D341Med (cell line): ENCODE measurements at regions not wholly inside any gene's neighbourhood (a gene's known extent, or its start where the extent isn't known, plus 50 kb on each side); places are given as distances from the start of the nearest gene placed in this dataset.
"Not testable (repeated sequence)": the region's sequence is repeated elsewhere in the genome, so short reads cannot be mapped to it uniquely, and the experiment has no call there.

ENCODE experiments used
- DNase-seq: peaks from one replicate; pipeline ENCODE4 v3.0.0; 2012; ENCODE audit warnings: low spot score

DNA sequence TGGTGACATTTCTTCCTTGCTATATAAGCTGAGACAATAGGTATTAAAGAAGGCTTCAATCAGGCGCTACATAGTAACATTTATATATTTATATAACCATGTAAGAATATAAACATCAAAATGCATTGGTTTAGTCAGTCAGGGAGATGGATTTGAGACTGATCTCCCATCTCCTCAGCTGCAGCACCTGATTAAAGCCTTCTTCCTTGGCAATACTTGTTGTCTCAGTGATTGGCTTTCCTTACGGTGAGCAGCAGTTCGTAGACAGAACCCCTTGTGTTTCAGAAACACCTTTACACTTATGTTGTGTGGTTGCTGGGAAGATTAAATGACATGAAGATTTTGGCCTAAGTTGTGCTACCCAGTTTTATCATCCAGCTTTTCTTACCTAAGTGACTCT, 323.3 kb upstream of the DUSP10 start:
- DNase-seq, result no peak

DNA sequence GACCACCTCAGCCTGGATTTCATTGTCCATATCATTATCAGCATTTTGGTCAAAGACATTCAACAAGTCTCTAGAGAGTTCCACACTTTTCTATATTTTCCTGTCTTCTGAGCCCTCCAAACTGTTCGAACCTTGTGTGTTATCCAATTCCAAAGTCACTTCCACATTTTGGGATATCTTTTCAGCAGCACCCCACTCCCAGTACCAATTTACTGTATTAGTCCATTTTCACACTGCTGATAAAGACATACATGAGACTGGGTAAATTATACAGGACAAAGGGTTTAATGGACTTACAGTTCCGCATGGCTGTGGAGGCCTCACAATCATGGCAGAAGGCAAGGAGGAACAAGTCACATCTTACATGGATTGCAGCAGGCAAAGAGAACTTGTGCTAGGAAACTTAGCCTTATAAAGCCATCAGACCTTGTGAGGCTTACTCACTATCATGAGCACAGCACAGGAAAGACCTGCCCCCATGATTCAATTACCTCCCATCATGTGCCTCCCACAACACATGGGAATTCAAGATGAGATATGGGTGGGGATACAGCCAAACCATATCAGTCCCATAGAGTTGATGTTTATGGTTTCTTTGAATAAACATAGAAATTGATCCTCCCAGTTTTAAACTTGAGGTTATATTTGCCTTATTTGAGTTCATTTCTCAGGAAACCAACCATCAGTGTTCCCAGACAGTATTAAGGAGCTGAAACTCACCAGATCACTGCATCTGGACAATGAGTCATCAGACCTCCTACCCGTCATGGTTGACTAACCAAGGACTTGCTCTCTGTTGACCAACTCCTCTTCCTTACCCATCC, 322.7 kb upstream of the DUSP10 start:
- no peak for DNase-seq

DNA sequence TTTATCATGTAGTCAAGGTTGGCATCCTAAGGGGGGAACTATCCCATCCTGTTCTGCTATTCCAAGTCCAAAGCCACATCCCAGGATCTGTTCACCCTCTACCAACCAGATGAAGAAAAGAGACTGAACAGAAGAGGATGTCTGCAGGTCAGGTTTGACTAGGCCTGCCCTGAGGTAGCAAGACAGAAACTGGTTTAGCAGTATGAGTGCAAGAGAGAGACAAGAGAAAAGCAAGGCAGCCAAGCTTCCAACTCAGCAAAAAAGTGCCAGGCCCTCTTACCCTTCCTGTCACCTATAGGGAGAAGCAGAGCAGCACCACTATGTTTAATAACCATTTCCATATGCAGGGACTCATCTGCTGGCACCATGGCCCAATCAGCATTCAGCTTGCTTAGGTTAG, 320.8 kb upstream of the DUSP10 start:
- no peak for DNase-seq

DNA sequence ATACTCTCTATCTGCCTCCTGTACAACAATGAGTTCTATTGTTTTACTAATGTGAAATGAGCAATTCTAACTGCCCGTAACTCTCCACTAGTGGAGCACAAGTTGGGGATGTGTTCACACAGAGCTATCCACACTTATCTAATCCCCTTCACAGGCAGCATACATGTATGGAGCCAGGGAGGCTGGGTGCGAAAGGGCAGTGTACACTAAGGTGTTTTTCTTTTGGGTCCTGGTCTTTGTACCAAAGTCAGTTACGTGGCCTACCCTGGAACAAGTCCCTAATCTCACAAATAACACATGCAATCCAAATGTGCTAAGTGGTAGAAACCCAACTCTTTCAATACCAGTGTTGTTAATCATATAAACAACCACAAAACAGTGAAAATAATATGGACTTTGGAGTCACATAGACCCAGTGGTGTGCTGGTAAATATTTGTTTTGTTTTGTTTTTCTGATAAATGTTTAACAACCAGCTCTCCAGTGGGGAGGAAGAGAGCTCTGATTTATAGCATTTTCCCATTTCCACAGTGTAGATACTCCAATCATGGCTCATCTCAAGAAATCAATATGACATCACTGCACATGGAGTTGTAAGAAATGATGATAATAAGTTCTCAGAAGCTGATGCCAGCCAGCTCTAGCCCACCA, 319.9 kb upstream of the DUSP10 start:
- DNase-seq, result no peak

DNA sequence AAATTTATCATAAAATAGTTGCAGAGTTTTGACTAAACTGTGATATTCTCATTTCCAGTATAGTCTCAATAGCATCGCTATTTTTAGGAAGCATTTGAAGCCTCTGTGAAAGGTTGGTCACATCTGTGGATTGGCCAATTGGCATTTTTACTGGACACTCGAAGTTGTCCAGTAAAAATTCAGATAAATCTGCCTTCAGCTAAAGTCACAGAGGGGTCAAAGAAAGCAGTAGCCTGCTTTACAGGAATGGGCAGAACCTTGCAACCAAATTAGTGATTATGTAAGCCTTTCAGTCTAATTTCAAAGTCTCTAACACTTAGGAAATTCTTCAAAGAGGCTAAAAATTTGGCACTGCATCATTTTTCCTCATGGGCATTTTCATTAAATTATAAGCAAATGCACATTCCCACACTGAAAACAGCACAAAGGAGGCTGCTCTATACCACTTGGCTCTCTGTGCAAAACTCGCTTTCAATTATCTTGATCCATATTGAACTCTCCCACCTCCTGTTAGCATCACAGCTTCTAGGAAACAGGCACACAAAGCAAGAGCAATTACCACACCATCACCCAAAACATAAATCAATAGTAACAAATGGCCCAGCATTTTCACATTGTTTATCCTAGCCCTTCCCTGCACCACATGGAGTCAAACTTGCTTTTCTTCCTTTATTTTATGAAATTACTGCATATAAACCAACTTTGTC, 318.5 kb upstream of the DUSP10 start:
- DNase-seq, result no peak

DNA sequence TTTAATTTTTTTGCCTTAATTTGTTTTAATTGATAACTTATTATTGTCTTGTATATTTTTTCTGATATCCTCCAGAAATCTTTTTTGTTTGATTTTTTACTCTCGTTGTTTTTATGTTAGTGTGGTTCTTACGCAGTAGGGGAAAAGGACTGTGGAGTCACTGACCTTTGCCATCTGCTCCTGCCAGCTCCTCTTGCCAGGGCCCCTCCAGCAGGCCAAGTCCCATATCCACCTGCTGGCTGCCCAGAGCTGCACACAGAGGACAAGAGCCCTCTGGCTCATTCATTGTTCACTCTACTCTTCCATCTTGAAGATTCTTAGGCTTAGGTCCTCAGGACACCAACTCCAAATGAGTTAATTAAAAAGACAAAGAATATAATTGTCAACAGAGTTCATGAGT, 316.4 kb upstream of the DUSP10 start:
- no peak for DNase-seq

DNA sequence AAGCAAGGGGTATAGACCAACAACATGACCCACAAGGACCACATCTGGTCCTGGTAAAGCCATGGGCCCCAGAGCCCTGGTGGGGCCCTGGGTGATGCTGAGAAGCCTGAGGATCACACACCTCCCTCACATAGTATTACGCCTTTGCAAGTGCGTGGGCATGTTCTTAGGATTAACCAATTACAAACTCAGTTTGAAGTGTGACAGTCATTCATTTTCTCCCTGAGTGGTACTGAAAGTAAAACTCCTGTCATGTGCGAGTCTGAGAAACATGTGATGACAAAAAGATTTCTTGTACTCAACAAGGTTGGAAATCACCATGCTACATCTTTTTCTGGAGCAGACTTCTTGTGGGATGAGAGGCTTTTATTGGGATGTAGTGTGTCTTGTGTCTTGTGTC, 315.3 kb upstream of the DUSP10 start:
- no peak for DNase-seq

DNA sequence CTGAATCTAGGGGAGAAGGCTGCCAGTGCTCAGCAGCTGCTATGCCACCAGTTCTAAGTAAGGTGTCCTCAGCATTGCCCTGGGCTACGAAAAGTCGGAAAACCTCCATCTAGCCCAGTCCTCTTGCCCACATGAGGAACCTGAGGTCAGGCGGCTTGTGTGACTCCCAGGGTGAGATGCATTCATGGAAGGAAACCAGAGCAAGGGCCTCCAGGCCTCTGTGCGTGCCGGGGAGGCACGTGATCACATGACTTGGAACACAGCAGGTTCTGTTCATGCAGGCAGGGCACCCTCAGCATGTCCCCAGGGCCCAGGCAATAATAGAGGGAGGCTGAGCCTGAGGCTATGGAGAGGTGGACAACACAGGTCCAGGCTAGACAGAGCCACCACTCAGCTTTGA, 312.5 kb upstream of the DUSP10 start:
- DNase-seq, result no peak

DNA sequence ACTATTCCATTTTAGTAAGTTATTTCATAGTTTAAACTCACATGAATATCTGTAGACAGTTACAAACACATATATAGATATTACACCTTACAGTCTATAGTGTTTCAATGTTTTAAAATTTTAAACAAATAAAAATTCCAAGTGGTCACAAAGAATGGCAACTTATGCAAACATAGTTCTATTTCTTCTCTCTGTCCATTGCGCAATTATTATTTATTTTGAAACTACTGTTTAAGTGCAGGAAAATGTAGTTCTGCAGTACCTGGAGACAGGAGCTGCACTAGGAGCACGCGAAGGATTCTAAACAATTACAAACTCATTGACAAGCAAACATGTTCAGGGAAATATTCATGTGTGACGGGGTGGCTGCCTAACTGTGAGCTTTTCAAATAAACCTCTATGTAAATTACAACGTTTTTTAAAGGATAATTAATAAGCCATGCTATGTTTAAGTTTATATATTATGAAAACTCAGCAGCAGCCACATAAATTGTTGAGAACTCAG, 312.0 kb upstream of the DUSP10 start:
- DNase-seq, result no peak

DNA sequence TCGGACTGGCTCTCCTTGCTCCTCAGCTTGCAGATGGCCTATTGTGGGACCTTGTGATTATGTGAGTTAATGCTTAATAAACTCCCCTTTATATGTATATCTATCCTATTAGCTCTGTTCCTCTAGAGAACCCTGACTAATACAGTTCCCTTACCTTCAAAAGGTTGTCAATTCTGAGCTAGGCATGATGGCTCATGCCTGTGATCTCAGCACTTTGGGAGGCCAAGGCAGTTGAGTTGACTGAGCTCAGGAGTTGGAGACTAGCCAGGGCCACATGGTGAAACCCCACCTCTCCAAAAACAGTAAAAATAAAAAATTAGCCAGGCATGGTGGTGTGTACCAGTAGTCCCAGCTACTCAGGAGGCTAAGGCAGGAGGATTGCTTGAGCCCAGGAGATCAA, 309.4 kb upstream of the DUSP10 start:
- not testable (repeated sequence) for DNase-seq

DNA sequence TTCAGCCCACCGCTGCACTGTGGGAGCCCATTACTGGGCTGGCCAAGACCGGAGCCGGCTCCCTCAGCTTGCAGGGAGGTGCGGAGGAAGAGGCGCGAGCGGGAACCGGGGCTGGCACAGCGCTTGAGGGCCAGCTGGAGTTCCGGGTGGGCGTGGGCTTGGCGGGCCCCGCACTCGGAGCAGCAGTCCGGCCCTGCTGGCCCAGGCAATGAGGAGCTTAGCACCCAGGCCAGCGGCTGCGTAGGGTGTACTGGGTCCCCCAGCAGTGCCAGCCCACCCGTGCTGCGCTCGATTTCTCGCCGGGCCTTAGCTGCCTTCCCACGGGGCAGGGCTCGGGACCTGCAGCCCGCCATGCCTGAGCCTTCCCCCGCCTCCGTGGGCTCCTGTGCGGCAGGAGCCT, 307.8 kb upstream of the DUSP10 start:
- DNase-seq, result not testable (repeated sequence)

DNA sequence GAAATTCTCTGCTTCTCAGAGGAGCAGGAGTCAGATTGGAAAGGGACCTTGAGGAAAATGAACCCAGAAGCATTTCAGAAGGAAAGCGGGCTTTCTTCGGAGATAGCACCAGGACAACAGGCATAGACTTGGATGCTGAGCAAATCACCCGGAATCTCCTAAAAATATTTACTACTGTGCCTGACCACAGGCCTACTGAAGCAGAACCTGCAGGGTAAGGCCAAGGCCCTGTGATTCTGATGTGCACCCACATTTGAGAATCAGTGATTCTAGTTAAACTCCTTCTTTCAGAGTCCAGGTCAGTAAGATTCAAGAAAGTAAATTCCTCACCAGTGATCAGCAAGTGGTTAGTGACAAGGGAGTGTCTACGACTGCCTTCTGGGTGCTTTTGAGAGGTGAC, 307.3 kb upstream of the DUSP10 start:
- no peak for DNase-seq

DNA sequence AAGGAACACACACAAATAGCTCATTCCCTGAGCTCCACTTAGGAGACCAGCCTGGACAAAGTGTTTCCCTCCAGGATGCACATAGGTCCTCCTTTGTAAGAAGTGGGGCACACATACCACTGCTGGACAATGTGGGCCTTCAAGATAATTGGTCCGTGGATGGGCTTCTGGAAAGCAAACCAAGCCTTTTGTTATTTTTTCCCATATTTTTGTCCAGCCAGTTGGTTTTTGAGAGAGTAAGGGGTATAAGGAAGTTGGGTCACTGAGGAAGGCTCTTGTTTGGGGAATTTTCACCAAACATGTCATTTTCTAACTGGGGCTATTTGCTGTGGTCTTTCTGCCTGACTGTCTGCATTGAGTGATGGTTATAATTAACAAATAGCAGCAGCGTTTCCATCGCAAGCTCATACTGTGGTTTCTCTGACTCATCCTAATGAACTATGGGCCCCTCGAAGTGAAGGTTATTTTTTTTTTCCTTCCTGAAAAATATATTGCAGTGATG, 306.3 kb upstream of the DUSP10 start:
- no peak for DNase-seq

DNA sequence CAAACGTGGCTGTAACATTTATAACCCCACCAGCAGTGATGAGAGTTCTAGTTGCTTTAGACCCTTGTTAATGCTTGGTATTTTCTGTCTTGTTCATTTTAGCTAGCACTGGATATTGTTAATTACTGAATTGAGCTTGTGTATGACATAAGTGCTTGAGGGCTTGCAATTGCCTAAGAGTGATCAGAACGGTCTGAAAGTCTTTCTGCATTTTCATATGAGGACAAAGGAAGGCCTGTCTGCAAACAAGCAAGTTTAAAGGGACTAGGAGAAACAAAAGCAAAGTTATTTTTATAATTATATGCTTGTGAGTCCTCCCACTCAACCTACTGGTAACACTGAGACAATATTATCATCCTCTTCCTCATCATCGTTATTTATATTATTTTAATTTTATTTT, 305.5 kb upstream of the DUSP10 start:
- DNase-seq, result no peak

DNA sequence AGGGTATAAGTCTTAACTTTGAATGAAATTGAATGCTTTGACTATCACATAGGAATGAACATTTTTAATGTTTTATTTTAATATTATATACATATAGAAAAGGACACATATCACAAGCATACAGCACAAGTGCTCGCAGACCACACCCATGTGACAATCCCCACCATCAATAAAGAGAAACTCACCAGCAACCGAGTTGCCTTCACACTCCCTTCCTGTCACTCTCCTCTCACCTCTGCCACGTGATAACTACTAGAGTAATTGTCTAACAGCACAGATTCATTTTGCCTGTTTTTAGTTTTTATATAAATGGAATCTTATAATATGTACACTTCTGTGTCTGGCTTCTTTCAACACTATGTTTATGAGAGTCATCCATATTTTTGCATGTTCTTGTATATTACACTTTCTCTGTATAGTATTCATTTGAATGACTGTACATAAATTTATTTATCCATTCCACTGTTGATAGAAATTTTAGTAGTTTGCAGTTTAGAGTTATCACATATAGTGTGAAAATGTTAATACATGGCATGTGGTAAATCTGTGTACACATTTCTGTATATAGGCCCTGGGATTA, 304.9 kb upstream of the DUSP10 start:
- no peak for DNase-seq

DNA sequence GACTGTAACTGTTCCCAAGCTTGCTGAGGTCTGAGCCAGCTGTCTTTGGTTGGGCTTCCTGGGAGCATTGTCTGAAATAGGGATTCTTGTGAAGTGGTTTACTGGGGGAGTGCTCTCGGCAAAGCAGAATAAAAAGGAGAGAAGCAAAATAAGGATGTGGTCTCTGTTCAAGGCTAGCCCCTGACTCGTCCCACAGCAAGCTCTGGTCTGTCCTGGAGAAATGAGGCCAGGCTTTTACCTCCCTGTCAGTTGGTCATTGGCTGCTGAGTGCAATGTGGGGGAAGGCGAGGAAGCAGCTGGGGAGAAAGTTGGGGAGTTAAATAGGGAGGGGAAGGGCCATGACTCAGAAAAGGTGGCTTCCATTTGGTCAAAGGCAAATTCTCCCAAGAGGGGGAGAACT, 303.9 kb upstream of the DUSP10 start:
- no peak for DNase-seq

DNA sequence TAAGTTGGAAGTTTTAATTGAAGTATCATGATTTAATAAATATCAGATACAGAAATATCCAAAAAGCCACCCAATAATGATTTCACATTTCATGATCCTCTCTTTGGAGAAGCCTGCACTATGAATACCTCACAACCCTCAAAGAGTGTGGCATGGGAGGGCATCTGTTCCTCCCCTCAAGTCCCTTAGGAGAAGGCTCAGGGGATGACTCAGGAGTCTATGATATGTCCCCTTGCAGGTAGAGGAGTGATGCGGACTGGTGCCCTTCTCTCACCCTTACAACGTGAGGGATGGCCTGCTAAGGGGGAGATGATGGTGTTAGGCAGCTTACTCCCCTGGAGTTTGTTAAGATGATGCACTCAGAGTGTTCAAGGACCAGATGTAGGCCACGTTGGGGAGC, 303.3 kb upstream of the DUSP10 start:
- no peak for DNase-seq

DNA sequence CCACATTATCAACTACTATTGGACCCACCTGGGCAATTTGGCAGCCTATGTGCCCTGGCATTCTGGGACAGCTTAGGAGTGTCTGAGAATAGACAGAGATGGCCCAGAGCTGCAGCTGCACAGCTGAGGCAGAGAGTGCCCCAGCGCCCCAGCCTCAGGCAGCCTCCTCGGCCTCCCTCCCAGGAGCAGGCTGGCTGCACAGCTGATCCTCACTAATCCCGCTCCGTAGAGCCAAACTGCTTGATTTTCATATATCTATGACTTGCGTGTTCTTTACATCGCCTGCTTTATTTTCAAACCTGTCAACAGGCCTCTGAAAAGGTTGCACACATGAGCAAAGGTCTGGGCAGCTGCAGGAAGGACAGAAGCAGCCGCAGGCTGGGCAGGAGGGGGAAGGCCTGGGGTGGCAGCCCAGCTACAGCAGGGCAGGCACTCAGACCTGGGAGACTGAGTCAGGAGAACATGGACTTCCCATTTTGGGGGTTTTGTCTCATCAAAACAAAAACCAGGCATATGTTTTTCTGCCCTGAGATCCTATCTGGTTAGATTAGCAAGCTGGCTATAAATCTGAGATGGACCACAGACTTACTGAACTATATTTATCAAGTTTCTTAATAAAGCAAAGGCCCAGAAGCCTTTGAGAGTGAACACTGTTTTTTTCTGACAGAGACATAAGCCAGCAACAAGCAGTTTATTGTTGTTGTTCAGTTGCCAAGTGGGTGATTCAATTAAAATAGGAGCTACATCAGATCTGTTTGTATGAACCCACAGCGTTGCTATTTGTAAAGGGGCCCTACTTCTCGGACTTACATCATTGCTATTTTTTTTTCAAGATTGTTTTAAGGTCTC, 301.8 kb upstream of the DUSP10 start:
- peak; percentile 70 for DNase-seq

DNA sequence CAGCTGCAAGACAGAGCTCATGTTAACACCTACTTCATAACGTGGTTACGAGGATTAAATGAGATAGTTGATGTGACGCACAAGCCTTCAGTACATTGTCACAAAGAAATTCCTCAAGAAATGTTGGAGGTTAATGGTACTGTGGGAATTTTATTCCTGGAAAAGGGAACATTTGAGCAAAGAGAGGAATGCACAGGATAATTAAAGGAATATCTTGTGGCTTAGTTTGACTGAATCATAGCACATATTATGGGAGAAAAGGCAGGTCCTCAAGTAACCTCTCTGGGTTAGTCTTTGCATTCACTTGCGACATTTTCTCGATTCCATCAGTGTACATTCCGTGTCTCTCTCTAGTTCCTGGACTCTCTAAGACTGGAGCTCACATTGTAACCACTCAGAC, 300.2 kb upstream of the DUSP10 start:
- no peak for DNase-seq

DNA sequence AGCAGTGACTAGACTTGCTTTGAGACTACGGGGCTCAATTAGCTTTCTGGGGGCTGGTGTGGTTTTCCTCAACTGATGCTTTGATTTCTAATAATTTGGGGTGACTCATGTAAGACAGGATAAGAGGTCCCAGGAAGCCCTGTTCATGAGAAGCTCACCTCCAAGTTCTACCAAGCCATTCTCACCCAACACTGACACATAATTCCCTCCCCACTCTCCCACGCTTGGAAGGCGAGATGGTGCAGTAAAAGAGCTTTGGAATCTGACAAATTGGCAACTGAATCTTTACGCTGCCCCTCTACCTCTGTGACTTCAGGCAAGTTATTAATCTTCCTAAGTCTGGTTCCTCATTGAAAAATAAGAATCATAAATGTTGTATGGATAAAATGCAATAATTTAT, 299.1 kb upstream of the DUSP10 start:
- no peak for DNase-seq

DNA sequence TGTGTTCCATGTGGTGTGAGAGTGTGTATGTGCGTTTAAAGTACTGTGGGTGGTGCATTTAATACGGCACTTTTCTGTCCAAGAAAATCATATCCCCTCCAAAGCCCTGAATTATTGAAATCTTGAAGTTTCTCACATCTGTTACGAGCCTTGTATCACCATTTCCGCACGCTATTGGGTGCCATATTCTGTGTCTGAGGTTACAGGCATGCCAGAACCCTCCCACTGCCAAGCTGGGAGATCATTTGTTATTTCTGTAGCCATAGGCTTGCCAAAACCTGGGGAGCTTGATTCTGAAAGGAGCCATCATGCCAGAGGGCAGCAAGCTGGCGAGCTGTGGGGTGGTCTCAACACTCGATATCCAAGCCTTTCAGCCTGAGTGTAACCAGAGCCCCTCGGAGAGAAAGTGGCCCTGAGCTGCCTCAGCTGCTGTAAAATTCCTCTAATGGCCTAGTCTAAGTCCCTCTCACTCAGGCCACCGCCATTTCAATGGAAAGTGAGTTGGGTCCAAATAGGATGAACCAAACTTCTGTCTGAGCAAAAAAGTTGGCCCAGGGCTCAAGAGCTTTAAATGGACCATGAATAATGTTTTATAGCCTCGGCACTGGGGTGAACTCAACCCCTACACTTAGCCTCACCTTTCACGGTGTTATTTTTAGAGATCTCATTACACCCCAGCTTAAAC, 298.4 kb upstream of the DUSP10 start:
- DNase-seq, result no peak
